ENCODE measurements at regions not wholly inside any gene's neighbourhood (a gene's known extent, or its start where the extent isn't known, plus 50 kb on each side); places are given as distances from the start of the nearest gene placed in this dataset.

- TF ChIP-seq CTCF (IDR thresholded peaks at IDR 0.05; ENCODE audit: low read depth, low read length) (no peak), EZH2phosphoT487 (IDR thresholded peaks at IDR 0.05; ENCODE audit: low read depth) (no peak)
Observed at GRCh38 chr6:50270415-50270814, 220.7 kb upstream of the DEFB112 start.
